ENCODE measurements at regions not wholly inside any gene's neighbourhood (a gene's known extent, or its start where the extent isn't known, plus 50 kb on each side); places are given as distances from the start of the nearest gene placed in this dataset.

DNA sequence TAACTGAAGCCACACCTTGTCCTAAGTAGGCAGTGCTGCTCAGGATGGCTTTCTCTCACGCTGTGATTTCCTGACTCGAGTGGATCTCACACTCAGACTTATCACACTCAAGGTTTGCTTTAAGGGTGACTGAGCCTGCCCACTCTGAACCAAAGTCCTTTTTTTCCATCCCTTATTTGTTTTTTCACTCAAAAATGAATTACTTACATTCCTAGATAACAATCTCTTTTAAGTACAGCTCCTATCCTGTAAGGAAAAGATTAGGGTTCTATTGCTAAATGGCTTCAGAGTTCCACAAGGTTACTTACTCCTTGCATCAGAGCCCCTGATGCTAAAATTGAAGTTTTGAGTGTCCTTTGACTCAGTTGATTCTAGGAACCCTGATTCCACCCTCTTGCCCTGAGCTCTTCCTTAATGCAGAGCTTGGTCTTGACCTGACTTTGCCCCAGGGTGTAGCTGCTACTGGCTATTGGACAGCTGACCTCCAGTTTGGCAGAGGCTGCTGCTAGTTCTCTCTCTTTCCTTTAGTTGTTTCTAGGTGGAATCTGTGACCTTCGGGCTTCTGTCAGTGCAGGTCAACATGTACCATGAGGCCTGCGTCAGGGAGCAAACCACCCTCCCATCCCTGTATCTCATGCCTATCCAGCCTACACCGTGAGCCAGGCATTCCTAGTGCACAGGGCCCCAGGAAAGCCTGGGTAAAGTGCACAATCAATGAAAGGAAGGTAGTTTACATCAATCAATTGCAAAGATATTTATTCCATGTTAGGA, 80.1 kb upstream of the CD55 start:
- TF ChIP-seq POLR2A (IDR thresholded peaks at IDR 0.05; ENCODE audit: low read depth, low read length), result no peak
- TF ChIP-seq TAF1 (IDR thresholded peaks at IDR 0.05; ENCODE audit: low read depth, low read length), result no peak
- no peak for TF ChIP-seq POLR2AphosphoS5 (IDR thresholded peaks at IDR 0.05; ENCODE audit: low read depth, low read length)
- no peak for TF ChIP-seq SPI1 (IDR thresholded peaks at IDR 0.05; ENCODE audit: low read depth, low read length)
